Mammary epithelial cell (primary cell): ENCODE measurements at regions not wholly inside any gene's neighbourhood (a gene's known extent, or its start where the extent isn't known, plus 50 kb on each side); places are given as distances from the start of the nearest gene placed in this dataset.

Experiments used
- EZH2 ChIP-seq: IDR thresholded peaks from 2 replicates; pipeline ENCODE4 v1.6.1; 2012; ENCODE audit warnings: low read length, inconsistent platforms, borderline replicate concordance
- TF ChIP-seq, protein P1 (sequence below), 2 donors: IDR thresholded peaks in 1 of 2; conservative IDR thresholded peaks in 1 of 2; 2 replicates each; pipeline ENCODE4 v1.5.1; 2011 to 2012; ENCODE audit warnings: inconsistent platforms in 2 of 2, low read length in 2 of 2, mild to moderate bottlenecking in 2 of 2, control low read depth in 1 of 2, low read depth in 1 of 2; ENCODE audit not compliant: insufficient read depth in 1 of 2; ENCODE audit errors: extremely low read depth in 1 of 2

GRCh38 chr4:54930226-54930625 is 195.2 kb downstream of the KDR start:
- TF ChIP-seq, protein P1, sequence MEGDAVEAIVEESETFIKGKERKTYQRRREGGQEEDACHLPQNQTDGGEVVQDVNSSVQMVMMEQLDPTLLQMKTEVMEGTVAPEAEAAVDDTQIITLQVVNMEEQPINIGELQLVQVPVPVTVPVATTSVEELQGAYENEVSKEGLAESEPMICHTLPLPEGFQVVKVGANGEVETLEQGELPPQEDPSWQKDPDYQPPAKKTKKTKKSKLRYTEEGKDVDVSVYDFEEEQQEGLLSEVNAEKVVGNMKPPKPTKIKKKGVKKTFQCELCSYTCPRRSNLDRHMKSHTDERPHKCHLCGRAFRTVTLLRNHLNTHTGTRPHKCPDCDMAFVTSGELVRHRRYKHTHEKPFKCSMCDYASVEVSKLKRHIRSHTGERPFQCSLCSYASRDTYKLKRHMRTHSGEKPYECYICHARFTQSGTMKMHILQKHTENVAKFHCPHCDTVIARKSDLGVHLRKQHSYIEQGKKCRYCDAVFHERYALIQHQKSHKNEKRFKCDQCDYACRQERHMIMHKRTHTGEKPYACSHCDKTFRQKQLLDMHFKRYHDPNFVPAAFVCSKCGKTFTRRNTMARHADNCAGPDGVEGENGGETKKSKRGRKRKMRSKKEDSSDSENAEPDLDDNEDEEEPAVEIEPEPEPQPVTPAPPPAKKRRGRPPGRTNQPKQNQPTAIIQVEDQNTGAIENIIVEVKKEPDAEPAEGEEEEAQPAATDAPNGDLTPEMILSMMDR (conservative IDR thresholded peaks at IDR 0.05 in 1 of 2, IDR thresholded peaks at IDR 0.05 in 1 of 2; ENCODE audit: extremely low read depth in 1 of 2, insufficient read depth in 1 of 2, low read depth in 1 of 2, low read length in 2 of 2) = no peak
- TF ChIP-seq EZH2 = no peak
